Small intestine (tissue), 7 donors: ENCODE measurements at regions not wholly inside any gene's neighbourhood (a gene's known extent, or its start where the extent isn't known, plus 50 kb on each side); places are given as distances from the start of the nearest gene placed in this dataset.

ENCODE experiments used
- DNase-seq, 2 donors: peaks; one replicate each; pipeline versions ENCODE4 v3.0.0 to v3.0.0-alpha.2; 2013
- FAIRE-seq: peaks from 2 replicates; lab custom pipeline; 2012; peaks lifted over from hg19 to GRCh38; lab: Jason Lieb, UNC
- H3K27ac ChIP-seq, 3 donors: one replicate each; pipeline ENCODE4 v1.5.1; 2013; ENCODE audit warnings: low read length in 2 of 3, mild to moderate bottlenecking in 2 of 3, control low read depth in 1 of 3, inconsistent platforms in 1 of 3, low read depth in 1 of 3, moderate library complexity in 1 of 3
- H3K27me3 ChIP-seq, 3 donors: one replicate each; pipeline ENCODE4 v1.6.1; 2013; ENCODE audit warnings: low read length in 3 of 3, inconsistent platforms in 1 of 3; ENCODE audit not compliant: control insufficient read depth in 3 of 3, insufficient read depth in 3 of 3
- H3K36me3 ChIP-seq, 3 donors: one replicate each; pipeline ENCODE4 v1.6.1; 2013; ENCODE audit warnings: low read length in 3 of 3, inconsistent platforms in 1 of 3, low read depth in 1 of 3, mild to moderate bottlenecking in 1 of 3, moderate library complexity in 1 of 3; ENCODE audit not compliant: control insufficient read depth in 3 of 3, insufficient read depth in 2 of 3
- H3K4me1 ChIP-seq, 3 donors: one replicate each; pipeline ENCODE4 v1.6.1; 2013; ENCODE audit warnings: low read length in 2 of 3, inconsistent platforms in 1 of 3, low read depth in 1 of 3, mild to moderate bottlenecking in 1 of 3, moderate library complexity in 1 of 3; ENCODE audit not compliant: control insufficient read depth in 3 of 3, insufficient read depth in 2 of 3
- H3K4me3 ChIP-seq, 3 donors: one replicate each; pipeline ENCODE4 v1.5.1; 2013; ENCODE audit warnings: low read length in 3 of 3, control low read depth in 1 of 3, inconsistent platforms in 1 of 3, low read depth in 1 of 3, mild to moderate bottlenecking in 1 of 3, moderate library complexity in 1 of 3
- H3K9me3 ChIP-seq, 2 donors: one replicate each; pipeline ENCODE4 v1.6.1; 2013; ENCODE audit warnings: low read depth in 1 of 2, low read length in 1 of 2; ENCODE audit not compliant: control insufficient read depth in 2 of 2, insufficient read depth in 1 of 2
- WGBS, 3 donors: extraction: QIAGEN DNeasy Blood & Tissue Kit; methylation state at CpG; one replicate each; pipeline ENCODE4 v1.1.7; 2013; 5-methylcytosine and 5-hydroxymethylcytosine counted together
- donor health status: healthy with polysubstance abuse.
- donor health status: control.
- donor health status: control.
- donor health status: Bipolar disorder and iron deficiency.
- donor health status: healthy.

- WGBS, 3 donors = 62 to 83% (median 70%) methylated on average over 1 of the region's 1 CpG
- H3K36me3 ChIP-seq = no peaks in the 10 kb centered on the region
- no peaks in the 10 kb centered on the region for H3K4me1 ChIP-seq
- FAIRE-seq (no peak), DNase-seq (no peak)
- no peak overlapping the region for H3K4me3 ChIP-seq
- H3K27me3 ChIP-seq = no peaks in the 10 kb centered on the region
- no peak overlapping the region for H3K27ac ChIP-seq
- peaks cover 0 to 3% of the 10 kb centered on the region in 2 donors for H3K9me3 ChIP-seq
Observed at GRCh38 chr5:107184871-107185270, 485.9 kb downstream of the EFNA5 start.

- 37 to 61% (median 54%) methylated on average over 2 of the region's 2 CpGs for whole genome bisulfite sequencing, 3 donors
- DNase-seq (peak in 1 of 2 donors; percentile 23), FAIRE-seq (no peak)
- Histone ChIP-seq H3K4me3 (no peak overlapping the region), H3K9me3 (peaks cover 0 to 3% of the 10 kb centered on the region in 2 donors), H3K36me3 (no peaks in the 10 kb centered on the region), H3K4me1 (no peaks in the 10 kb centered on the region), H3K27ac (no peak overlapping the region), H3K27me3 (no peaks in the 10 kb centered on the region)
Observed at GRCh38 chr5:107184066-107184465, 486.7 kb downstream of the EFNA5 start.

GRCh38 chr5:107170620-107171019, 500.1 kb downstream of the EFNA5 start:
- H3K36me3 ChIP-seq = no peaks in the 10 kb centered on the region
- H3K4me3 ChIP-seq = no peak overlapping the region
- H3K9me3 ChIP-seq = peaks cover 0 to 17% of the 10 kb centered on the region in 2 donors
- 74 to 85% (median 85%) methylated on average over 3 of the region's 3 CpGs for WGBS, 3 donors
- H3K27me3 ChIP-seq = no peaks in the 10 kb centered on the region
- H3K27ac ChIP-seq = no peak overlapping the region
- H3K4me1 ChIP-seq = no peaks in the 10 kb centered on the region
- FAIRE-seq = no peak
- DNase-seq = no peak

- WGBS, 3 donors = 75 to 92% (median 87%) methylated on average over 3 of the region's 3 CpGs
- no peaks in the 10 kb centered on the region for H3K27me3 ChIP-seq
- H3K36me3 ChIP-seq = no peaks in the 10 kb centered on the region
- no peak overlapping the region for H3K27ac ChIP-seq
- DNase-seq (no peak), FAIRE-seq (no peak)
- peaks cover 0 to 17% of the 10 kb centered on the region in 2 donors for H3K9me3 ChIP-seq
- H3K4me3 ChIP-seq = no peak overlapping the region
- no peaks in the 10 kb centered on the region for H3K4me1 ChIP-seq
Observed at GRCh38 chr5:107169867-107170266, 500.9 kb downstream of the EFNA5 start.

GRCh38 chr5:107168848-107169752, 501.6 kb downstream of the EFNA5 start:
- Histone ChIP-seq H3K9me3 (peaks cover 0 to 17% of the 10 kb centered on the region in 2 donors), H3K27ac (no peak overlapping the region), H3K4me3 (no peak overlapping the region), H3K27me3 (no peaks in the 10 kb centered on the region), H3K4me1 (no peaks in the 10 kb centered on the region), H3K36me3 (no peaks in the 10 kb centered on the region)
- DNase-seq (no peak), FAIRE-seq (no peak)
- 80 to 83% (median 82%) methylated on average over 8 of the region's 8 CpGs for WGBS, 3 donors

GRCh38 chr5:107168086-107168485, 502.7 kb downstream of the EFNA5 start:
- H3K9me3 ChIP-seq = peaks cover 0 to 17% of the 10 kb centered on the region in 2 donors
- no peak for FAIRE-seq
- H3K4me3 ChIP-seq = no peak overlapping the region
- no peaks in the 10 kb centered on the region for H3K36me3 ChIP-seq
- 84 to 87% (median 87%) methylated on average over 1 of the region's 1 CpG for WGBS, 3 donors
- H3K27ac ChIP-seq = no peak overlapping the region
- no peaks in the 10 kb centered on the region for H3K4me1 ChIP-seq
- no peak for DNase-seq
- no peaks in the 10 kb centered on the region for H3K27me3 ChIP-seq

- DNase-seq (no peak), FAIRE-seq (no peak)
- Histone ChIP-seq H3K9me3 (peaks cover 0 to 2% of the 10 kb centered on the region in 2 donors), H3K4me3 (no peak overlapping the region), H3K27me3 (no peaks in the 10 kb centered on the region), H3K36me3 (no peaks in the 10 kb centered on the region), H3K27ac (no peak overlapping the region), H3K4me1 (no peaks in the 10 kb centered on the region)
- 49 to 88% (median 72%) methylated on average over 2 of the region's 2 CpGs for WGBS, 3 donors
Observed at GRCh38 chr5:107165296-107165695, 505.4 kb downstream of the EFNA5 start.

- H3K9me3 ChIP-seq = no peaks in the 10 kb centered on the region
- no peak overlapping the region for H3K27ac ChIP-seq
- DNase-seq (no peak), FAIRE-seq (no peak)
- H3K36me3 ChIP-seq = no peaks in the 10 kb centered on the region
- H3K27me3 ChIP-seq = no peaks in the 10 kb centered on the region
- WGBS, 3 donors = 82 to 95% (median 85%) methylated on average over 5 of the region's 5 CpGs
- no peak overlapping the region for H3K4me3 ChIP-seq
- no peaks in the 10 kb centered on the region for H3K4me1 ChIP-seq
Observed at GRCh38 chr5:107157809-107158208, 512.9 kb downstream of the EFNA5 start.
